ENCODE measurements at regions not wholly inside any gene's neighbourhood (a gene's known extent, or its start where the extent isn't known, plus 50 kb on each side); places are given as distances from the start of the nearest gene placed in this dataset.

DNA sequence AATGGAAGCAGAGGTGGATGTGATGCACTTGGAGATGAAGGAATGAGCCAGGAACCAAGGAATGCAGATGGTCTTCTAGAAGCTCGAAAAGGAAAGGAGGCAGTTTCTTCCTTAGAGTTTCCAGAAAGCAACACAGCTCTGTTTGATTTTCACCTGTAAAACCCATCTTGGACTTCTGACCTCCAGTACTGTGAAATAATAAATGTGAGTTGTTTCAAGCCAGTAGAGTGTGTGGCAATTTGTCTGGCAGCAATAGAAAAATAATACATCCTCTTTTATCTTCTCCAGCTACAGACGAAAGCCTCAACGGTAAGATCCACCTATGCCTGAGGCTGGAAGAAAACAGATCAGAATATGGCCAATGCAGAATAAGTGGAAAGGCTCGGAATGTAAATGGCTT is 199.7 kb downstream of the HINT1 start:
- Histone ChIP-seq H3K9me3 (no peaks in the 10 kb centered on the region), H3F3A (replicated peaks; ENCODE audit: insufficient read depth) (peaks cover 6% of the 10 kb centered on the region), H3K4me3 (ENCODE audit: low read depth in 2 of 2, low read length in 1 of 2) (no peak overlapping the region), H3K9ac (no peak overlapping the region), H4K20me1 (ENCODE audit: insufficient read depth) (no peaks in the 10 kb centered on the region), H2AFZ (ENCODE audit: low read depth) (no peak overlapping the region), H3K36me3 (replicated peaks in 1 of 2; ENCODE audit: control insufficient read depth in 1 of 2, insufficient read depth in 2 of 2, low read length in 1 of 2) (no peaks in the 10 kb centered on the region), H3K4me2 (no peak overlapping the region), H3K4me1 (ENCODE audit: control insufficient read depth in 1 of 2, insufficient read depth in 2 of 2, low read depth in 1 of 2, low read length in 1 of 2) (peaks cover 0 to 4% of the 10 kb centered on the region in 2 experiments; a peak in 2 of 4 replicates), H3K9me2 (no peaks in the 10 kb centered on the region), H3K27me3 (ENCODE audit: insufficient read depth) (peaks cover 5% of the 10 kb centered on the region; the same call in 1 of the 2 replicates), H3K27ac (ENCODE audit: low read depth in 2 of 2, low read length in 1 of 2) (peak overlapping the region in 1 of 2 experiments; percentile 75; a peak in 1 of 4 replicates), H3K79me2 (ENCODE audit: insufficient read depth) (no peaks in the 10 kb centered on the region)
- ChIA-PET CTCF (no interaction called here), POLR2A (no interaction called here)
- WGBS (ENCODE audit: low lambda C conversion rate): 24% methylated on average over 4 of the region's 4 CpGs
- DNase-seq: no peak
- TF ChIP-seq, protein P1, sequence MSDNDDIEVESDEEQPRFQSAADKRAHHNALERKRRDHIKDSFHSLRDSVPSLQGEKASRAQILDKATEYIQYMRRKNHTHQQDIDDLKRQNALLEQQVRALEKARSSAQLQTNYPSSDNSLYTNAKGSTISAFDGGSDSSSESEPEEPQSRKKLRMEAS (IDR thresholded peaks at IDR 0.05; ENCODE audit: low read depth): no peak
- no peak for TF ChIP-seq FOXM1 (IDR thresholded peaks at IDR 0.05; ENCODE audit: low read depth)
- TF ChIP-seq, protein P2, sequence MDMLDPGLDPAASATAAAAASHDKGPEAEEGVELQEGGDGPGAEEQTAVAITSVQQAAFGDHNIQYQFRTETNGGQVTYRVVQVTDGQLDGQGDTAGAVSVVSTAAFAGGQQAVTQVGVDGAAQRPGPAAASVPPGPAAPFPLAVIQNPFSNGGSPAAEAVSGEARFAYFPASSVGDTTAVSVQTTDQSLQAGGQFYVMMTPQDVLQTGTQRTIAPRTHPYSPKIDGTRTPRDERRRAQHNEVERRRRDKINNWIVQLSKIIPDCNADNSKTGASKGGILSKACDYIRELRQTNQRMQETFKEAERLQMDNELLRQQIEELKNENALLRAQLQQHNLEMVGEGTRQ (IDR thresholded peaks at IDR 0.05; ENCODE audit: borderline replicate concordance, low read depth, low read length): no peak
- no peak for TF ChIP-seq GATA2 (CRISPR knock-in tag; IDR thresholded peaks at IDR 0.05)
- no peak for TF ChIP-seq SIN3A (IDR thresholded peaks at IDR 0.05; ENCODE audit: borderline replicate concordance, low read depth, low read length)
- no peak for TF ChIP-seq FOSL2 (IDR thresholded peaks at IDR 0.05; ENCODE audit: borderline replicate concordance, low read depth)
- no peak for TF ChIP-seq EP300 (IDR thresholded peaks at IDR 0.05; ENCODE audit: borderline replicate concordance in 1 of 2, low read depth in 1 of 2, low read length in 1 of 2)
- no peak for TF ChIP-seq EZH2phosphoT487 (IDR thresholded peaks at IDR 0.05; ENCODE audit: borderline replicate concordance, low read depth)
- no peak for TF ChIP-seq FOXJ3 (CRISPR knock-in tag; IDR thresholded peaks at IDR 0.05)
- no peak for TF ChIP-seq YY1 (IDR thresholded peaks at IDR 0.05; ENCODE audit: low read depth)

DNA sequence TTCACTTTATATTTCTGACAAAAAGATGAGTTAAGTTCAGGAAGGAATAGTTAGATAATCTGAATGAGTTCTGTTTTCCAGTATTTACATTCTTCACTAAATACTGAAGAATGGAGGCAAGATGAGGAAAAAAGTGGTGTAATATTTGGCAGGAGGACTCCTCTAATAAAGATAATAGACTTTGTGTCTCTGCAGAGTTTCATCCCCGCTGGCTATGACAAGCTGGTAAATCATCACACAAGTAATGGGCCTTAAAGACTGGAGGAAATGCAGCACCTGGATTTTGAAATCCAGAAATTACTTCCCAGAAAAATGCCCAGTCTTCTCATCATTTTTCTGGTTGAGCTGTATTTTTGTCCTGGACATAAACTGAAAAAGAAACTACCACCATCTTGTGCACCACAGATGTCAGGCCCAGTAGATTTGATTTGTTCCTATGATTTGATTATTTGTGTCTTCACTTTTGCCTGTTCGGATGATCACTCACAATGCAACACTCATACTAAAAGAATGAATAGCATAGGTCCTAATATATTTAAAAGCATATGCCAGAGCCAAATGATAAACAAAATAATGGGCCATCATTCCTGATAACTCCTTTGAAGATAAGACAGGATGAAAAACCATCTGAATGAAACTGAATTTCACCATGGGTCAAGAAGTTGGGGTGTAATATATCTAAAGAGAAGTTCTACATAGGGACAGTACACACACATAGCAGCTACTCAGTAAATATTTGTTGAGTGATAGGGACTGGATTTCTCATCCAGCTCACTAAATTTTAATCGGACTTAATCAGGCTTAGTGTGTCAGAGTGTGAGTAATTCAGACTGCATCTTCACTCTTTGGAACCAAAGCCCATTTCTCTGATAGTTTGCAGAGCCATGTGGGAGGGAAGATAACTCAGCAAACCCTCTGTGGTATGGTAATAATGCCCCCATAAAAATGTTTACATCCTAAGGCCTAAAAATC is 200.5 kb downstream of the HINT1 start:
- CTCF ChIA-PET: no interaction called here
- H3F3A ChIP-seq (replicated peaks; ENCODE audit: insufficient read depth): peaks cover 6% of the 10 kb centered on the region
- peaks cover 0 to 4% of the 10 kb centered on the region in 2 experiments; a peak in 2 of 4 replicates for H3K4me1 ChIP-seq (ENCODE audit: control insufficient read depth in 1 of 2, insufficient read depth in 2 of 2, low read depth in 1 of 2, low read length in 1 of 2)
- H3K36me3 ChIP-seq (replicated peaks in 1 of 2; ENCODE audit: control insufficient read depth in 1 of 2, insufficient read depth in 2 of 2, low read length in 1 of 2): no peaks in the 10 kb centered on the region
- POLR2A ChIA-PET: no interaction called here
- DNase-seq: no peak
- H4K20me1 ChIP-seq (ENCODE audit: insufficient read depth): no peaks in the 10 kb centered on the region
- H3K4me3 ChIP-seq (ENCODE audit: low read depth in 2 of 2, low read length in 1 of 2): no peak overlapping the region
- H2AFZ ChIP-seq (ENCODE audit: low read depth): no peak overlapping the region
- H3K27me3 ChIP-seq (ENCODE audit: insufficient read depth): 0 out of 2 replicates have a peak, but pooled peaks cover 5% of the 10 kb centered on the region
- no peak overlapping the region for H3K4me2 ChIP-seq
- H3K9me2 ChIP-seq: no peaks in the 10 kb centered on the region
- H3K27ac ChIP-seq (ENCODE audit: low read depth in 2 of 2, low read length in 1 of 2): peak overlapping the region; percentile 22 to 75
- H3K9ac ChIP-seq: no peak overlapping the region
- no peaks in the 10 kb centered on the region for H3K9me3 ChIP-seq
- TF ChIP-seq TAF1 (IDR thresholded peaks at IDR 0.05; ENCODE audit: borderline replicate concordance, low read depth, low read length): no peak
- no peak for TF ChIP-seq MEF2A (IDR thresholded peaks at IDR 0.05; ENCODE audit: borderline replicate concordance, low read depth)
- TF ChIP-seq, protein P3, sequence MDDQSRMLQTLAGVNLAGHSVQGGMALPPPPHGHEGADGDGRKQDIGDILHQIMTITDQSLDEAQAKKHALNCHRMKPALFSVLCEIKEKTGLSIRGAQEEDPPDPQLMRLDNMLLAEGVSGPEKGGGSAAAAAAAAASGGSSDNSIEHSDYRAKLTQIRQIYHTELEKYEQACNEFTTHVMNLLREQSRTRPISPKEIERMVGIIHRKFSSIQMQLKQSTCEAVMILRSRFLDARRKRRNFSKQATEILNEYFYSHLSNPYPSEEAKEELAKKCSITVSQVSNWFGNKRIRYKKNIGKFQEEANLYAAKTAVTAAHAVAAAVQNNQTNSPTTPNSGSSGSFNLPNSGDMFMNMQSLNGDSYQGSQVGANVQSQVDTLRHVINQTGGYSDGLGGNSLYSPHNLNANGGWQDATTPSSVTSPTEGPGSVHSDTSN (IDR thresholded peaks at IDR 0.05): peak; percentile 22; the same call in 1 of the 2 replicates
- no peak for TF ChIP-seq RCOR1 (IDR thresholded peaks at IDR 0.05; ENCODE audit: low read length)
- TF ChIP-seq SMC3 (IDR thresholded peaks at IDR 0.05; ENCODE audit: low read depth, low read length): no peak
- TF ChIP-seq YY1 (IDR thresholded peaks at IDR 0.05; ENCODE audit: low read depth): no peak
- TF ChIP-seq NFIC (IDR thresholded peaks at IDR 0.05; ENCODE audit: borderline replicate concordance): 0 out of 2 replicates have a peak, but pooled peaks have one; percentile 29
- no peak for TF ChIP-seq POLR2AphosphoS5 (IDR thresholded peaks at IDR 0.05; ENCODE audit: low read depth, low read length)
- TF ChIP-seq TCF12 (IDR thresholded peaks at IDR 0.05): peak; percentile 26; the same call in 1 of the 2 replicates
- no peak for TF ChIP-seq FOXM1 (IDR thresholded peaks at IDR 0.05; ENCODE audit: low read depth)
- TF ChIP-seq, protein P4, sequence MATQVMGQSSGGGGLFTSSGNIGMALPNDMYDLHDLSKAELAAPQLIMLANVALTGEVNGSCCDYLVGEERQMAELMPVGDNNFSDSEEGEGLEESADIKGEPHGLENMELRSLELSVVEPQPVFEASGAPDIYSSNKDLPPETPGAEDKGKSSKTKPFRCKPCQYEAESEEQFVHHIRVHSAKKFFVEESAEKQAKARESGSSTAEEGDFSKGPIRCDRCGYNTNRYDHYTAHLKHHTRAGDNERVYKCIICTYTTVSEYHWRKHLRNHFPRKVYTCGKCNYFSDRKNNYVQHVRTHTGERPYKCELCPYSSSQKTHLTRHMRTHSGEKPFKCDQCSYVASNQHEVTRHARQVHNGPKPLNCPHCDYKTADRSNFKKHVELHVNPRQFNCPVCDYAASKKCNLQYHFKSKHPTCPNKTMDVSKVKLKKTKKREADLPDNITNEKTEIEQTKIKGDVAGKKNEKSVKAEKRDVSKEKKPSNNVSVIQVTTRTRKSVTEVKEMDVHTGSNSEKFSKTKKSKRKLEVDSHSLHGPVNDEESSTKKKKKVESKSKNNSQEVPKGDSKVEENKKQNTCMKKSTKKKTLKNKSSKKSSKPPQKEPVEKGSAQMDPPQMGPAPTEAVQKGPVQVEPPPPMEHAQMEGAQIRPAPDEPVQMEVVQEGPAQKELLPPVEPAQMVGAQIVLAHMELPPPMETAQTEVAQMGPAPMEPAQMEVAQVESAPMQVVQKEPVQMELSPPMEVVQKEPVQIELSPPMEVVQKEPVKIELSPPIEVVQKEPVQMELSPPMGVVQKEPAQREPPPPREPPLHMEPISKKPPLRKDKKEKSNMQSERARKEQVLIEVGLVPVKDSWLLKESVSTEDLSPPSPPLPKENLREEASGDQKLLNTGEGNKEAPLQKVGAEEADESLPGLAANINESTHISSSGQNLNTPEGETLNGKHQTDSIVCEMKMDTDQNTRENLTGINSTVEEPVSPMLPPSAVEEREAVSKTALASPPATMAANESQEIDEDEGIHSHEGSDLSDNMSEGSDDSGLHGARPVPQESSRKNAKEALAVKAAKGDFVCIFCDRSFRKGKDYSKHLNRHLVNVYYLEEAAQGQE (IDR thresholded peaks at IDR 0.05; ENCODE audit: low read depth, low read length): no peak
- TF ChIP-seq NRF1 (IDR thresholded peaks at IDR 0.05; ENCODE audit: low read depth, low read length): no peak
- TF ChIP-seq EZH2phosphoT487 (IDR thresholded peaks at IDR 0.05; ENCODE audit: borderline replicate concordance, low read depth): no peak
- TF ChIP-seq FOSL2 (IDR thresholded peaks at IDR 0.05; ENCODE audit: borderline replicate concordance, low read depth): peak; percentile 48; the same call in 1 of the 2 replicates
- WGBS (ENCODE audit: low lambda C conversion rate): 3% methylated on average over 3 of the region's 3 CpGs
- no peaks in the 10 kb centered on the region for H3K79me2 ChIP-seq (ENCODE audit: insufficient read depth)
